Stimulated activated CD4-positive, alpha-beta T cell treated with anti-CD3 and anti-CD28 coated beads, Interleukin-12 subunit alpha, Interleukin-12 subunit beta, amount 100 ng/mL, for 48 hours (primary cell): ENCODE measurements at regions not wholly inside any gene's neighbourhood (a gene's known extent, or its start where the extent isn't known, plus 50 kb on each side); places are given as distances from the start of the nearest gene placed in this dataset.

Source experiments
- DNase-seq, 3 donors: peaks; one replicate each; pipeline ENCODE4 v3.0.0-alpha.2; 2020; ENCODE audit warnings: low read depth in 2 of 3, low spot score in 1 of 3

- no peak for DNase-seq
Observed at GRCh38 chr5:18095061-18095460, 460.8 kb downstream of the TAF11L14 start.

- DNase-seq = no peak
Observed at GRCh38 chr5:18097817-18098216, 463.6 kb downstream of the TAF11L14 start.

GRCh38 chr5:18098691-18099090 lies 464.4 kb downstream of the TAF11L14 start:
- DNase-seq = no peak

- DNase-seq = no peak
Observed at GRCh38 chr5:18099261-18099660, 465.0 kb downstream of the TAF11L14 start.

GRCh38 chr5:18101532-18101931 lies 467.3 kb downstream of the TAF11L14 start:
- DNase-seq = no peak

- no peak for DNase-seq
Observed at GRCh38 chr5:18102733-18103132, 468.5 kb downstream of the TAF11L14 start.

- no peak for DNase-seq
Observed at GRCh38 chr5:18105449-18105848, 471.2 kb downstream of the TAF11L14 start.

GRCh38 chr5:18111906-18112465 lies 477.7 kb downstream of the TAF11L14 start:
- no peak for DNase-seq

GRCh38 chr5:18113721-18114120 lies 479.5 kb downstream of the TAF11L14 start:
- DNase-seq = no peak

GRCh38 chr5:18114151-18114757 lies 480.0 kb downstream of the TAF11L14 start:
- DNase-seq = no peak

- no peak for DNase-seq
Observed at GRCh38 chr5:18117968-18118367, 483.7 kb downstream of the TAF11L14 start.

- DNase-seq = no peak
Observed at GRCh38 chr5:18119156-18119785, 485.0 kb downstream of the TAF11L14 start.

- no peak for DNase-seq
Observed at GRCh38 chr5:18141222-18141621, 507.0 kb downstream of the TAF11L14 start.

GRCh38 chr5:18142831-18143230 lies 508.6 kb downstream of the TAF11L14 start:
- no peak for DNase-seq

- DNase-seq = no peak
Observed at GRCh38 chr5:18152671-18153070, 518.4 kb downstream of the TAF11L14 start.

- no peak for DNase-seq
Observed at GRCh38 chr5:18158166-18158565, 523.9 kb downstream of the TAF11L14 start.

- DNase-seq = no peak
Observed at GRCh38 chr5:18159331-18159730, 525.1 kb downstream of the TAF11L14 start.

- no peak for DNase-seq
Observed at GRCh38 chr5:18171684-18172083, 537.4 kb downstream of the TAF11L14 start.

GRCh38 chr5:18179579-18179978 lies 545.3 kb downstream of the TAF11L14 start:
- DNase-seq = no peak

GRCh38 chr5:18181575-18181974 lies 547.3 kb downstream of the TAF11L14 start:
- DNase-seq = no peak

GRCh38 chr5:18195910-18196309 lies 561.6 kb downstream of the TAF11L14 start:
- DNase-seq = no peak

GRCh38 chr5:18197734-18198133 lies 563.5 kb downstream of the TAF11L14 start:
- DNase-seq = no peak

- DNase-seq = no peak
Observed at GRCh38 chr5:18202164-18202563, 567.9 kb downstream of the TAF11L14 start.
